GM12874 (cell line): ENCODE measurements at regions not wholly inside any gene's neighbourhood (a gene's known extent, or its start where the extent isn't known, plus 50 kb on each side); places are given as distances from the start of the nearest gene placed in this dataset.

Experiments used
- CTCF ChIP-seq: IDR thresholded peaks from 2 replicates; pipeline ENCODE4 v1.5.1; 2011; ENCODE audit warnings: low read depth, mild to moderate bottlenecking, control low read depth, low read length, moderate library complexity; ENCODE audit not compliant: insufficient read depth

- no peak for TF ChIP-seq CTCF
Observed at GRCh38 chr4:157591245-157591644, 370.7 kb downstream of the GRIA2 start.

GRCh38 chr4:157590679-157591078, 370.2 kb downstream of the GRIA2 start:
- TF ChIP-seq CTCF = no peak

GRCh38 chr4:157587681-157588423, 367.3 kb downstream of the GRIA2 start:
- TF ChIP-seq CTCF = no peak

GRCh38 chr4:157582141-157582540, 361.6 kb downstream of the GRIA2 start:
- no peak for TF ChIP-seq CTCF

GRCh38 chr4:157576671-157577217, 356.2 kb downstream of the GRIA2 start:
- TF ChIP-seq CTCF = no peak

- TF ChIP-seq CTCF = no peak
Observed at GRCh38 chr4:157575339-157575738, 354.8 kb downstream of the GRIA2 start.

- no peak for TF ChIP-seq CTCF
Observed at GRCh38 chr4:157574606-157575005, 354.1 kb downstream of the GRIA2 start.
